Osteoblast (primary cell): ENCODE measurements at regions not wholly inside any gene's neighbourhood (a gene's known extent, or its start where the extent isn't known, plus 50 kb on each side); places are given as distances from the start of the nearest gene placed in this dataset.

ENCODE experiments used
- DNase-seq: peaks from one replicate; pipeline ENCODE4 v3.0.0; 2011; ENCODE audit warnings: low spot score, mixed read lengths; ENCODE audit not compliant: insufficient read length; ENCODE audit errors: missing footprints
- H2AFZ ChIP-seq: 2 replicates; pipeline ENCODE4 v1.6.0; 2011; ENCODE audit warnings: mild to moderate bottlenecking, low read length
- H3K27ac ChIP-seq: 2 replicates; pipeline ENCODE4 v1.5.1; 2011; ENCODE audit warnings: mild to moderate bottlenecking, low read depth, low read length, moderate library complexity
- H3K27me3 ChIP-seq: 2 replicates; pipeline ENCODE4 v1.6.0; 2012; ENCODE audit warnings: mild to moderate bottlenecking, control low read depth, inconsistent platforms, low read length, moderate library complexity; ENCODE audit not compliant: insufficient read depth
- H3K36me3 ChIP-seq: 2 replicates; pipeline ENCODE4 v1.5.1; 2011; ENCODE audit warnings: mild to moderate bottlenecking, low read length, control low read depth, moderate library complexity; ENCODE audit not compliant: insufficient read depth
- H3K4me1 ChIP-seq: 2 replicates; pipeline ENCODE4 v1.5.1; 2011; ENCODE audit warnings: mild to moderate bottlenecking, low read length, control low read depth, moderate library complexity; ENCODE audit not compliant: insufficient read depth
- H3K4me2 ChIP-seq: 2 replicates; pipeline ENCODE4 v1.6.0; 2011; ENCODE audit warnings: mild to moderate bottlenecking, low read length; ENCODE audit not compliant: insufficient read depth
- H3K4me3 ChIP-seq: fragments of 200-600 bp; sonication (generic); 3 replicates; pipeline ENCODE4 v1.5.1; 2012; ENCODE audit warnings: mild to moderate bottlenecking, low read length, inconsistent platforms; ENCODE audit not compliant: insufficient read depth
- H3K79me2 ChIP-seq: 2 replicates; pipeline ENCODE4 v1.6.0; 2012; ENCODE audit warnings: mild to moderate bottlenecking, low read length, control low read depth, inconsistent platforms; ENCODE audit not compliant: insufficient read depth
- H3K9me3 ChIP-seq: 2 replicates; pipeline ENCODE4 v1.5.1; 2011; ENCODE audit warnings: low read depth, low read length, control low read depth
- H4K20me1 ChIP-seq: 2 replicates; pipeline ENCODE4 v1.6.0; 2012; ENCODE audit warnings: mild to moderate bottlenecking, low read length, control low read depth; ENCODE audit not compliant: insufficient read depth
- TF ChIP-seq, protein P1 (sequence below): IDR thresholded peaks from 2 replicates; pipeline ENCODE4 v1.5.1; 2011; ENCODE audit warnings: mild to moderate bottlenecking, low read depth, low read length, moderate library complexity; ENCODE audit errors: extremely low read depth

DNA sequence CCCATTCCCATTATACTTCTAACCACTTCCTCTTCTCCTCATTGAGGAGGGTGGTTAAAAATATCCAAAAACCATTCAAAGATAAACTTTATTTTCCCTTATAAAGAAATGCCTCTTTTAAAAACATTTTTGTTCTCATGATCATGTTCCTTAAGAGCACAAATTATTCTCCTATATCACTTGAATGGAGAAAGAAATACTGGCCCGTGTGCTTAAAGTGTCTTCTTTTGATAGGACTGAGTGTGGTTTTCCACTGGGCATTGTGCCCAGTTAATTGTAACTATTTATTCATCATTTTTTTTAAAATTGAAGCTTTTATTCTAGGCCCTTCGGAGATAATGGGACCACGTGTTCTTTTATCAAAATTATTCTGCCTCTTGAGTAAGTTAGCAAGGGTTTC is 871.5 kb downstream of the QKI start:
- no peak for DNase-seq
- no peak overlapping the region for H3K4me2 ChIP-seq
- no peaks in the 10 kb centered on the region for H3K27me3 ChIP-seq
- no peaks in the 10 kb centered on the region for H3K4me1 ChIP-seq
- no peak overlapping the region for H3K4me3 ChIP-seq
- H3K27ac ChIP-seq: no peak overlapping the region
- no peak overlapping the region for H2AFZ ChIP-seq
- TF ChIP-seq, protein P1, sequence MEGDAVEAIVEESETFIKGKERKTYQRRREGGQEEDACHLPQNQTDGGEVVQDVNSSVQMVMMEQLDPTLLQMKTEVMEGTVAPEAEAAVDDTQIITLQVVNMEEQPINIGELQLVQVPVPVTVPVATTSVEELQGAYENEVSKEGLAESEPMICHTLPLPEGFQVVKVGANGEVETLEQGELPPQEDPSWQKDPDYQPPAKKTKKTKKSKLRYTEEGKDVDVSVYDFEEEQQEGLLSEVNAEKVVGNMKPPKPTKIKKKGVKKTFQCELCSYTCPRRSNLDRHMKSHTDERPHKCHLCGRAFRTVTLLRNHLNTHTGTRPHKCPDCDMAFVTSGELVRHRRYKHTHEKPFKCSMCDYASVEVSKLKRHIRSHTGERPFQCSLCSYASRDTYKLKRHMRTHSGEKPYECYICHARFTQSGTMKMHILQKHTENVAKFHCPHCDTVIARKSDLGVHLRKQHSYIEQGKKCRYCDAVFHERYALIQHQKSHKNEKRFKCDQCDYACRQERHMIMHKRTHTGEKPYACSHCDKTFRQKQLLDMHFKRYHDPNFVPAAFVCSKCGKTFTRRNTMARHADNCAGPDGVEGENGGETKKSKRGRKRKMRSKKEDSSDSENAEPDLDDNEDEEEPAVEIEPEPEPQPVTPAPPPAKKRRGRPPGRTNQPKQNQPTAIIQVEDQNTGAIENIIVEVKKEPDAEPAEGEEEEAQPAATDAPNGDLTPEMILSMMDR: no peak
- no peaks in the 10 kb centered on the region for H3K9me3 ChIP-seq
- no peaks in the 10 kb centered on the region for H3K36me3 ChIP-seq
- H4K20me1 ChIP-seq: no peaks in the 10 kb centered on the region
- no peaks in the 10 kb centered on the region for H3K79me2 ChIP-seq

DNA sequence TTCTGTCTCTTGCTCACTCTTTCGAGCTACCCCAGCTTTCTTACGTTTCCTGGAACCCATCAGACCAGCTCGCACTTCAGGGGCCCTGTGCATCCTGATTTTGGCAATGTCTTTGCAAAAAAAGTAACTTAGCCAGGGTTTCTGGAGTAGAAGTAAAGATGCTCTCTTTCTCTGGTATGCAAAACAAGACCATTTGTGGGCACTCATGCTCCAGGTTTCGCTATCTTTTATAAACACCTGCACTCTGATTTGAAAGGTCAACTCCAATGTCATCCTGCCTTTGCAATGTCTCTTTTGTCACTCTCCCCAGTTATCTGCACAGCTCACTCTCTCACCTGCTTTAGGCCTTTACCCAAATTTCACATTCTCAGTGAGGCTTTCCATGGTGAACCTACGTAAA is 869.1 kb downstream of the QKI start:
- no peak for DNase-seq
- H3K4me2 ChIP-seq: no peak overlapping the region
- H3K27me3 ChIP-seq: no peaks in the 10 kb centered on the region
- H3K27ac ChIP-seq: no peak overlapping the region
- no peak overlapping the region for H2AFZ ChIP-seq
- H3K4me1 ChIP-seq: no peaks in the 10 kb centered on the region
- TF ChIP-seq, protein P1: no peak
- no peak overlapping the region for H3K4me3 ChIP-seq
- no peaks in the 10 kb centered on the region for H3K9me3 ChIP-seq
- H3K36me3 ChIP-seq: no peaks in the 10 kb centered on the region
- no peaks in the 10 kb centered on the region for H3K79me2 ChIP-seq
- H4K20me1 ChIP-seq: no peaks in the 10 kb centered on the region

DNA sequence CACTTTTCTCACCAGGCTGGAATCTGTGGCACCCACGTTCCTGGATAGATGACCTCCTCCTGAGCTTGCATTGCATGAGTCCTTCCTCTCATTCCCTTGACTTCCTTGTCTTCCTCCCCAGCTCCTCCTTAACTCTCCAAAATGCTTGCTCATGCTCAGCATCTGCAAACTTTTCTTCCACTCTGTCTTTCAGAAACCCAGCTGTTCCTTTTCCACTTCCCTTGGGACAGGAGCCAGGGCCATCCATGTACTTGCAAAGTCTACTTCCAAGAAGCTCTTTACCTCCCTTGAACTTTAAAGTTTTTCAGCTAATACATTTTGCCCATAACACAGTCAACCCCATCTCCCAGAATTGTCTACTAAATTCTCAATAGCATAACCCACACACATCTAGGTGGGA is 861.7 kb downstream of the QKI start:
- Histone ChIP-seq H3K27me3 (no peaks in the 10 kb centered on the region), H3K9me3 (no peaks in the 10 kb centered on the region), H3K27ac (no peak overlapping the region), H2AFZ (no peak overlapping the region), H3K4me3 (no peak overlapping the region), H4K20me1 (no peaks in the 10 kb centered on the region), H3K36me3 (no peaks in the 10 kb centered on the region), H3K4me2 (no peak overlapping the region), H3K79me2 (no peaks in the 10 kb centered on the region), H3K4me1 (no peaks in the 10 kb centered on the region)
- no peak for DNase-seq
- TF ChIP-seq, protein P1: no peak

DNA sequence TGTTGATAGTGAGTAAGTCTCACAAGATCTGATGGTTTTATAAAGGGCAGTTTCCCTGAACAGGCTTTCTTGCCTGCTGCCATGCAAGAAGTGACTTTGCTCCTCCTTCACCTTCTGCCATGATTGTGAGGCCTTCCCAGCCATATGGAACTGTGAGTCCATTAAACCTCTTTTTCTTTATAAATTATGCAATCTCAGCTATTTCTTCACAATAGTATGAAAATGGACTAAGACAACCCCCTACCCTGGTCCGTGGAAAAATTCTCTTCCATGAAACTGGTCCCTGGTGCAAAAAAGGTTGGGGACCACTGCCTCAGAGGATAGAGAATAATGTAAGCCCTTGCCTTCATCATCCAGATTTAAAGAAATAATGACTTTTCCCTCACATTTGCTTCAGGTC is 861.3 kb downstream of the QKI start:
- Histone ChIP-seq H3K4me3 (no peak overlapping the region), H2AFZ (no peak overlapping the region), H3K4me2 (no peak overlapping the region), H3K79me2 (no peaks in the 10 kb centered on the region), H3K27ac (no peak overlapping the region), H4K20me1 (no peaks in the 10 kb centered on the region), H3K4me1 (no peaks in the 10 kb centered on the region), H3K27me3 (no peaks in the 10 kb centered on the region), H3K36me3 (no peaks in the 10 kb centered on the region), H3K9me3 (no peaks in the 10 kb centered on the region)
- no peak for DNase-seq
- TF ChIP-seq, protein P1: no peak
